NCI-H187 (cell line): ENCODE measurements at regions not wholly inside any gene's neighbourhood (a gene's known extent, or its start where the extent isn't known, plus 50 kb on each side); places are given as distances from the start of the nearest gene placed in this dataset.

Experiments
- DNase-seq, 2 experiments: peaks; one replicate each; lab custom pipeline; 2025; lab: John Stamatoyannopoulos, UW

GRCh38 chr16:51592001-51592501, 441.0 kb upstream of the SALL1 start:
- peak; percentile 31 to 65 for DNase-seq

DNA sequence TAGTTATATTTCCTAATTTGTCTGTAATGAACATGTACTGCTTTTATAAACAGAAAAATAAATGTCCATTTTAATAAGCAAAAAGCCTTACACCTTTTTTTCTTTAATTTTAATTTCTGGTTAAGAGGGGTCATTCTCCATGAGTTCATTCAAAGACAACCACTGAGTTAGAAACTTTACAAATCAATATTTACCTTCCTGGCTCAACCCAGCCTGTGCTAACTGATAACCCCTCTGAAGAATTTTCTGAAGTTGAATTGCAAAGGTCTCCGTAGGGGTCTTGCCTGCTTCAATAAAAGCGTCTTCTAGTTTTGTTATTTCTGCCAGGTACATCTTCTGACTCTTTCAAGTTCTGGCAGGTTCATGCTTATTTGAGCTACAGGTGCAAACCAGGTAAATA, 440.4 kb upstream of the SALL1 start:
- no peak for DNase-seq

- DNase-seq, result no peak
Measured at GRCh38 chr16:51579652-51580360, 428.7 kb upstream of the SALL1 start.

DNA sequence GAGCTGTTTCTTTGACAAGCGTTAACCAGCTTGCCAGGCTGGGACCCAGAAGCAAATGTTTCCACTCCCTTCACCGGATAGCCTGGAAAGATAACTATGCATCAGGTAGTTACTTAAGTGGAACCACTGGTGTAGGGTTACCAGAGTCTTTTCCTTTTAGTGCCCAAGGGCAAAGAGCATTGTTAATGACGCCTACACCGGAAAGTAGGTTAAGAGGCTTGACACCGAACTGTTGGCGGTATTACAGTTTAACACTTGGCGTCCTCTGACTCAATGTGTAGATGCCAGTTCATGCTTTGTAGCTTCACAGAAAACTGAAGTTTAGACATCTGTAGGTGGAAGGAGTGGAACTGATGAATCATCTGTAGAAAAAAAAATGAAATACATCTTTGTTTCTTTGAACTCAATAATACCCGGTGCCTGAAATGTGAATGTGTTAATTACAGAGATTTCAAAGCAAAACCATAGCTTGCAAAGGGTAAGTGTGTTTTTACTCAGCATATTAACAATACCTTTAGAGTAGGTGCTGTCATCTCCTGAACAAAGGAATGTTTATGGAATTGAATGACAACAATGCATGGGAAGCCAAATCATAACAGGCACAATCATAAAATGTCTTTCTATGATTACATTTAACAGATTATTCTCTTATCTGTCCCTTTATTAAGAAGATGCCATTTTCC, 426.7 kb upstream of the SALL1 start:
- peak in 1 of 2 experiments; percentile 29 for DNase-seq

GRCh38 chr16:51576498-51577195, 425.6 kb upstream of the SALL1 start:
- DNase-seq, result no peak

DNA sequence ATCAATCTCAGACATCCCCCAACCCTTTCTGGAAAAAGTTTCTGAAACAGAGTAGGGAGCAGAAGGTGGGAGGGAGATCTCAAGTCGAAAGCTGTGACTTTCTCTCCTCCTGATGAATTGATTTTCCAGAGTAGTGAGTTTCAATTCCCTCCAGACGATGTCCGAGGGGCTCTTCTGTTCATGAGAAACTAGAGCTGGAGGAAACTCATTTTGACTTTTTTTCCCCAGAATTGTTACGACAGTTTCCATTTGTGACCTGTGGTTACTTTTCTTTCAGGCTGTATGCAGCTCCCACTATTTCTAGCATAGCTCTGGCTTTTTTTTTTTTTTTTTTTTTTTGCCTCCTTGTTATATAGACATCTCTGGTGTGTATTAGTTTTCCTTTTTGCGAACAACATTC, 422.1 kb upstream of the SALL1 start:
- no peak for DNase-seq

- no peak for DNase-seq
Measured at GRCh38 chr16:51569203-51569931, 418.3 kb upstream of the SALL1 start.

DNA sequence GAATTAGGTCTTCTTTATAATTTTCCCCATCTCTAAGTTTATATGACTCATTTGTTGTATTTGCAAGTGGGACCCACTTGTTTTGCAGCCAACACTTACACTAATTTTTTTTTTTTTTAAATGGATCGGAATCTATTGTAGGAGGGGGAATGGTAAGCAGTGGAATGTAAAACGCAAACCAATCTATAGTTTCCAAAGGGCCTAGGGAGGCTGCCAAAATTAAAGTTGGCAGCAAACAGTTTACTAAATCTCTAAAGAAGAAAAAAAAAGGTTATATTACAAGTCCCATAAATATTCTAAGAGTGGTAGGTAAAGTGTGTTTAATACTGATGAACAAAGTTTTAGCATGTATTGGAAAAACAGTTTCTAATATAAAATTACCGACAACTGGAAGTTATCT, 416.8 kb upstream of the SALL1 start:
- DNase-seq, result no peak

DNA sequence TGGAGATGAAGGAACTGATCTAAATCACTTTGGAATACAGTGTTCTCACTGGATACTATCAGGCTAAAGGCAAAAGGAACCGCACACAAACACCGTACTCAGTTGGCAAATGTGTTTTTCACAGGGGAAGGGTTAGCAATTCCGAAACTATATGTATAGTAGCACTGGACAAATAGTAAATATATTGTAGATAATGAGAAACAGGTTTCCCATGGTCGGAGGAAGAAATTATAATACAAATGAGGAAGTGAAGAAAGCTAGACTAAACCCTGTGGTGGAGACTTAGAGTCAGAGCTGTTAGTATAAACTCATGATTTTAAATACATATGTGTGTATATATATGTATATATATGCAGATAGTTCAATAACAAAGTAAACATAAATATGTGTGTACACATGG, 414.1 kb upstream of the SALL1 start:
- no peak for DNase-seq

GRCh38 chr16:51562891-51563290, 411.8 kb upstream of the SALL1 start:
- DNase-seq, result no peak

- DNase-seq, result no peak
Measured at GRCh38 chr16:51559901-51560300, 408.8 kb upstream of the SALL1 start.

DNA sequence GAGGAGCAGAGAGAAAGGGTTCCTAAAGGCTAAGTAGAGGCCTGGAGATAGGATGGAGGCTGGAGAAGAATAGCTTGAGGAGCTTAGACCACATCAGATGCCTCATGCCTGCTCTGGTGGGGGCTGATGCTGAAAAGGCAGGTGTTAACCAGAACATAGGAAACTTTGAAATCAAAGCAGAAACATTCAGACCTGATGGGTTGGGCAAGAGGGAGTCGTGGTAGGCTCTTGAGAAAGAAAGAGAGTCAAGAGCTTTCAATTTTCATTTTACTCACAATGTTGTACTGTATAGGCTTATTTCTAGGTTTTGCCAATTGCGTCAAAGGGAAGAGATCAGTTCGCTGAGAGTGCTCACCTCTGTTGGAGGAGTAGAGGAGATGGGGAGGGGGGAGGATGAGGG, 406.6 kb upstream of the SALL1 start:
- DNase-seq, result no peak

- no peak for DNase-seq
Measured at GRCh38 chr16:51556694-51557340, 405.7 kb upstream of the SALL1 start.

DNA sequence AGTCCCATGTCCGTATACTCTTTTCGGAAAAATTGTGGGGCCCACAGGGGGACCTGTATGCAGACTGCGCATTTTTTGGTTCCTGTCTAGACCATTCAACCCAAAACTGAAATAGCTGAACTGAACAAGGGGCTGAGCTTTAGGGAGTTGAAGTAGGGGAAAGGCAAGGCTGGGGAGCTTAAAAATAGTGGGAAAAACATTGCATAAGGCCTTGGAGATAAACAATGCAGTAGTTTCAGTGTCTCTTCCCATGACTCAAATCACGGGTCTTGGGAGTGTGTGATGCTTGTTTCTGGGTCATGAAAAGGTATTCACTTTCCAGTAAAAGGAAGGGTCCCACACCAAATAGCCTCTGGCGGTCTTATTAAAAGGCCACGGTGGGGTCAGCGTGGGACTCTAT, 402.8 kb upstream of the SALL1 start:
- no peak for DNase-seq

GRCh38 chr16:51553314-51553713, 402.2 kb upstream of the SALL1 start:
- DNase-seq, result no peak

- DNase-seq, result no peak
Measured at GRCh38 chr16:51550800-51551347, 399.8 kb upstream of the SALL1 start.

DNA sequence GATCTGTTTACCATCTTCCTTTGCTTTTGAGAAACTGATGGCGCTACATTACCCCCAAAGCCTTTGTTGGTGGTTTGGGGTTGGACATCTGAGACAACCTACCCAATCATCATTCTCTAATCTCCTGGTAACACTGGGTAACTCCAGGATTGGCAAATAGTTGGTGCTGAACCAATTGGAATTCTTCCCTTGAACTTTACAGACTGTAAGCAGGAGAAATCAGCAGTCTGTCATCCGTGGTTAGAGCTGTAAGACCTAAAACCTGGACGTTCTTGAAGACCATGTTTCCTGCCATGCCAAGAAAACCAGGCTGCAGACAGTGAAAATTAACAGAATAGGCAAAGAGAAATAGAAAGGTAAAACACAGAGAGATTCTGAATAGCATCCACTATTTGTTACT, 398.8 kb upstream of the SALL1 start:
- DNase-seq, result no peak

DNA sequence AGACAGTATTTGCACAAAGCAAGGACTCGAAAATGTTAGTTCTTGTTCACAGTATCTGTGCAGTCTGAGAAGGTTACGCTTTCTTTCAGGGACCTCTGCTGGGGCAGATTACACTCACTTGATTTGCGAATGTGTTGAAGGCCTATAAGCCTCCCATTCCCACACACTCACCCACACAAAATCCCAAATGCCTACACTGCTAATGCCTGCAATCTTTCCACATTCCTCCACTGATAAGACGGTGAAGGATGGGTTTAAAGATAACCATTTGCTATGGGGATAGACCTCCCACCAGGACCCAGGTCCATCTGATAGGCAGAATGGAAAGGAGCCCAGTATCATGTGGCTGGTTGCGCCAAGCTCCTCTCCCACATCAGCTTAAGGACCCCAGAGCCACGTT, 394.9 kb upstream of the SALL1 start:
- DNase-seq, result no peak

DNA sequence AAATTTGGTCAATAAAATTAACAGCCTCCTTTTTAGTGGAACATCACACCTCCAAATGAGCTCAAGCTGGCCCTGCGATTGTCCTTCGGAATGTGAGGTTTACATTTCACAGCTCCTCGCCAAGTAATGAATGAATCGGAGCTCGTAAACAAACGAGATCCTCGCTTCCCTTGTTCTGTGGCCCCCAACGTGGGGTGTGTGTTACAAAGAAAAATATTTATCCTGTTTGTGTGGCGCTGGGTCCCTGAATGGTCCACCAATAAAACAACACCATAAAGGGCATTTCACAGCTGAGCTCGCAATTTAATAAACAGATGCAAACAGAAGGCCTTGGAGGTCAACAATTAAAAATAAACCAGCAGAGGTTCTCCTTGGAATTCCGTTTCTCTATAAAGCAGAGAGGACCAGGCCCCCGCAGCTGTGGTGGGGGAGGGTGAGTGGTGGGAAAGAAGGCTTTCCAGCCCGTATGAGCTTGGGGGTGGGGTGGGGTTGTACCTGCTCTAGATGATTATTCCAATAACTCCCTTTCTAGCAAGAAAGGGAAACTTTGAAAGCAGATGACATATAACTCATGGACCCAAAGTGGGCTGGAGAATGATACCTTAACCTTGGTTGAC, 393.9 kb upstream of the SALL1 start:
- no peak for DNase-seq

DNA sequence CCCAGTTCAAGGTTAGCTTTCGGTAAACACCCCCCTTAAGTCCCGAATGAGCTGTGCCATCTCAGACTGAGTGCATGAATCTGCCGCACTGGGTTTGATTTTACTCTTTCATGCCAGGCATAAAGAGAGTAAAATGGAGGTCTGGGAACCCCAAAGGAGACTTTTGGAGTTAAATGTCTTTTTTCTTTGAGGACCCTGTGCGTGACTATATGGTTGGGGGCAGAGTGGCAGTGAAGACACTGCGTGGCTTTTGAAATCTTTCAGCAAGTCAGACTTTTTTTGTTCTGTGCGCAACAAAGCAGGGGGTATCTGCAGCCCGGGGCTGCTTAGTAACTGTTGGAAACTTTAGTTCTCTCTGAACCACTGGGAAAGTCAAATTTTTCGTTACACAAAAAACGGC, 392.9 kb upstream of the SALL1 start:
- no peak for DNase-seq
